ENCODE measurements at regions not wholly inside any gene's neighbourhood (a gene's known extent, or its start where the extent isn't known, plus 50 kb on each side); places are given as distances from the start of the nearest gene placed in this dataset.

DNA sequence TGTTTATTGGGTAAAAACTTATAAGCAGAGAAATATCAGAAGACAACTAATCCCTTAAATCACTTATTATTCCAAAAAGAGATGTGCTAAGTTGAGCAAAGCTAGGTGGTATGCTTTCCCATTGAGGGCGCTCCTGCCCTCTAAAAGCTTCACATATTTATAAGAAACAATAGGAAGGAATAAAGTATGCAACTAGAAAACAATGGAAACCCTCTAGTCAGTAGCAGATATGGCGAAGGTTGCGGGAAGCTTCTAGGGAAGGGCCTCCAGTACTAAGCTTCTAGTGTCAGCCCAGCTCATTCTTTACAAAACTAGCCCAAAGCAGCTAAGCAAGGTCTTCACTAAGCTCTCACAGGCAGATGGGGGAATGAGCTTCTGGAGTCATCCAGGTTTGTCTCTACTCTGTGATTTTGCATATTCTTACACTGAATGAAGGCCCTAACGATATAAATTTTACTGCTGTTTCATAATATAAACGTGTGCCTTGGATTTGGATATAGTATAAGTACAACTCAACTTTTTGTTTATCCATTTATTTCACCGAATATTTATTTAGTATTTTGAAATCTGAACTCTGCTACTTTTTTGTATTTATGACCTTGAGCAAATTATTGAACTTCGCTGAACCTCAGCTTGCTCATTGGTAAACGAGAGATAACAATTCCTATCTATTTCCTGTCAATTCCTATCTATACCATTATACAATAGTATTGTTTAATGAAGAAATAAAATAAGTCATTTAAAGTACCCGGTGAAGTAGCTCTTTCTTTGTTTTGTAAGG, 571.4 kb downstream of the ELAVL2 start:
- TF ChIP-seq, protein P1, sequence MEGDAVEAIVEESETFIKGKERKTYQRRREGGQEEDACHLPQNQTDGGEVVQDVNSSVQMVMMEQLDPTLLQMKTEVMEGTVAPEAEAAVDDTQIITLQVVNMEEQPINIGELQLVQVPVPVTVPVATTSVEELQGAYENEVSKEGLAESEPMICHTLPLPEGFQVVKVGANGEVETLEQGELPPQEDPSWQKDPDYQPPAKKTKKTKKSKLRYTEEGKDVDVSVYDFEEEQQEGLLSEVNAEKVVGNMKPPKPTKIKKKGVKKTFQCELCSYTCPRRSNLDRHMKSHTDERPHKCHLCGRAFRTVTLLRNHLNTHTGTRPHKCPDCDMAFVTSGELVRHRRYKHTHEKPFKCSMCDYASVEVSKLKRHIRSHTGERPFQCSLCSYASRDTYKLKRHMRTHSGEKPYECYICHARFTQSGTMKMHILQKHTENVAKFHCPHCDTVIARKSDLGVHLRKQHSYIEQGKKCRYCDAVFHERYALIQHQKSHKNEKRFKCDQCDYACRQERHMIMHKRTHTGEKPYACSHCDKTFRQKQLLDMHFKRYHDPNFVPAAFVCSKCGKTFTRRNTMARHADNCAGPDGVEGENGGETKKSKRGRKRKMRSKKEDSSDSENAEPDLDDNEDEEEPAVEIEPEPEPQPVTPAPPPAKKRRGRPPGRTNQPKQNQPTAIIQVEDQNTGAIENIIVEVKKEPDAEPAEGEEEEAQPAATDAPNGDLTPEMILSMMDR (conservative IDR thresholded peaks at IDR 0.05; ENCODE audit: low read depth, low read length) = no peak
- DNase-seq (ENCODE audit: low read depth) = no peak
- no peak overlapping the region for H3K4me3 ChIP-seq (ENCODE audit: low read length)

DNA sequence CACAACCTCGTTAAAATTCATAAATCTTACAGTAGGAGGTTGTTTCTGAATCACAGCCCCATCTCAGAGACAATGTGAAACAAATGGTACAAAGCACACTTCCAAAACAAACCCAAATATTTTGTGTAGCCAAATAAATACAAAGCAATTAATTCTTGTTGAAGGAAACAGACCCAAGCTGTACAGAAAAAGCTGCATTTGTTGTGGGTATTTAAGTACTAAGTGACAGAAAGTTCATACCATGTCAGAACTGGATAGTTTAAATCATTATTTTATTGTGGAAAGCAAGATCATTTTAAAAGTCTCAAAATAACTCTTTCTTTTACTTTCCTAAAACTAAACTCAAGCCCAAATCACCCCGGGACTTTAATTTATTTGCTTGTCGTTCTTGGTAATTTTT, 570.7 kb downstream of the ELAVL2 start:
- TF ChIP-seq, protein P1 (conservative IDR thresholded peaks at IDR 0.05; ENCODE audit: low read depth, low read length) = no peak
- no peak overlapping the region for H3K4me3 ChIP-seq (ENCODE audit: low read length)
- DNase-seq (ENCODE audit: low read depth) = no peak

DNA sequence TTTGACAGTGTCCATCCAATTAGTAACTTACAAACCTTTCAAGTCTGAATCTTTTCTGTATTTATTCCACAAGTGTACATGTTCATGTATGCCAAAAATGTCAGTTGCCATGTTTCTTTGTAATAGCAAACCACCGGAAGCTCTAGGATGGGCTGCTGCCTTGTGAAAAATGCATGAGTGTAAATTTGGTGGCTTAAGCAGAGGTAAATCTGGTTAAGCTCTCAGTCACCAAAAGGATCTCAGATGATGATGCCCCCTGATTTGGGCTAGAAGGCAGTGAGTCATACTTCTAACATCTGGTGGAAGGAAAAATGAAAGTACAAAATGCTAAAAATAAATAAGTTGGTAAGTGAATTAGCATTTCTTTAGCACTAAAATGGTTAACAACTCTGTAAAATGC, 567.5 kb downstream of the ELAVL2 start:
- no peak overlapping the region for H3K4me3 ChIP-seq (ENCODE audit: low read length)
- TF ChIP-seq, protein P1 (conservative IDR thresholded peaks at IDR 0.05; ENCODE audit: low read depth, low read length) = no peak
- no peak for DNase-seq (ENCODE audit: low read depth)

DNA sequence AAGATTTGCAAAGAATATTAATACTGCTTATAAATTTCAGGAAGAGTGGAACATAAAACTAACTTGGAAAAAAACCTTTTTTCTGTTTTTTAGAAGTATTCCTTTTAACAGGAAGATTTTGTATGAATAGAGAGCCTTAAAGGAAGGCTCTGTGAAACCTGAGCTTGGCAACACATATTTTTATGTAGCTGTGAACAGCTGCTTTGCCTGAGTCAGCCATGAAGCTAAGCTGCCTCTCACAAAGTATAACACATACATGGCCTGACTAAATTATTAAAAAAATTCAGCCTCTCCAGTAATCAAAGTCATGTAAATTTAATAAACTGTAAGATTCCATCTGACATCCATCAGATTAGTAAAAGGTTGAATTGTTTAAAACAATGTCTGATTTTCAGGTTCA, 547.5 kb downstream of the ELAVL2 start:
- DNase-seq (ENCODE audit: low read depth) = no peak
- H3K4me3 ChIP-seq (ENCODE audit: low read length) = no peak overlapping the region
- TF ChIP-seq, protein P1 (conservative IDR thresholded peaks at IDR 0.05; ENCODE audit: low read depth, low read length) = no peak

DNA sequence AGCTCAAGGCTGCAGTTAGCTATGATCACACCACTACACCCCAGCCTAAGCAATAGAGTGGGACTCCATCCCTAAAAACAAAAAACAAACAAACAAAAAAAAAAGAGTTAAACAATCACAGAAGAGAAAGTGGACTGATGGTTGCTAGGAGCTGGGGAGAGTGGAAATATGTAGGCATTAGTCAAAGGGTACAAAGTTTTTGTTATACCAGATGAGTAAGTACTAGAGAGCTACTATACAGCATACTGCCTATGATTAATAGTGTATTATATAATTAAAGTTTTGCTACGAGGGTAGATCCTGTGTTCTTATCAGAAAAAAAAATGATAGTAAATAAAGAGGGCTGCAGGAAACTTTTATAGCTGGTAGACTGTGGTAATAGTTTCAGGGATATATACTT, 538.6 kb downstream of the ELAVL2 start:
- TF ChIP-seq, protein P1 (conservative IDR thresholded peaks at IDR 0.05; ENCODE audit: low read depth, low read length) = no peak
- H3K4me3 ChIP-seq (ENCODE audit: low read length) = no peak overlapping the region
- DNase-seq (ENCODE audit: low read depth) = no peak

DNA sequence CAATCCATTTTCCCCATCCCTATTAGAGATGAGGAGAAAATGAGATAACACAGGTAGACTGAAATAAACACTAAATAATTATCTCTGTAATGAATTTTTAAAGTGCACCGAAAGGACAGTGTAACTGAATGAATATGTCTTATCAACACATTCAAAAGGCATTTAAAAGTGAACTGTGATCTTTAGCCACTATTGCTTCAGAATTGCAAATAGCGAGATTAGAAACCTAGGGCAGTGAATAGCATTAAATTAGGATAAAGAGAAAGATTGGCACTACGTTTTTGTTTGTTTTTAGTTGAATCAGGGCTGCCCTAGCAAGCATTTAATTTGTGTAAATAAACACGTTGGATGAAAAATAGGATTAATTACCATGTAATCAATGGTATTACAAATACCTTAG, 537.5 kb downstream of the ELAVL2 start:
- TF ChIP-seq, protein P1 (conservative IDR thresholded peaks at IDR 0.05; ENCODE audit: low read depth, low read length) = no peak
- no peak for DNase-seq (ENCODE audit: low read depth)
- H3K4me3 ChIP-seq (ENCODE audit: low read length) = no peak overlapping the region

DNA sequence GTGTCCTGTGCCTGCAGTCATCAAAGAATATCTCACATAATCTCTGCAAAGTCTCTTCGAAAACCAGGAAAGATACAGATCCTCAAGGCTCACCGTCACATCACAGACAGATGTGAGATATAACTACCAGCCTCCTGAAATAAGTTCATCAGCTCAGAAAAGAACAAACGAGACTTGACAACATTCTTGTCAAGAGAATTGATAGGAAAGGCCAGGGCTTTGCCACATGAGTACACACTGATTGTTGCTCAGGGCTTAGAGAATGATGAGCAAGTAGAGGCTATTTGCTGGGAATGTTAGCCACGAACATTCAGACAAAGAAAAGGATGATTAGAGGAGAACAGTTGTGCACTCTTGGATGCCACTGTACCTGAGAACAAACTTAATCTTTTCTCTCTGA, 535.1 kb downstream of the ELAVL2 start:
- TF ChIP-seq, protein P1 (conservative IDR thresholded peaks at IDR 0.05; ENCODE audit: low read depth, low read length) = no peak
- DNase-seq (ENCODE audit: low read depth) = no peak
- H3K4me3 ChIP-seq (ENCODE audit: low read length) = no peak overlapping the region

Measured in retinal pigment epithelial cell (primary cell).